H9 (cell line): ENCODE measurements at regions not wholly inside any gene's neighbourhood (a gene's known extent, or its start where the extent isn't known, plus 50 kb on each side); places are given as distances from the start of the nearest gene placed in this dataset.

Source experiments
- DNase-seq: peaks from one replicate; pipeline ENCODE4 v3.0.0-alpha.2; 2017
- H2AFZ ChIP-seq: one replicate; pipeline ENCODE4 v1.6.1; 2013; ENCODE audit warnings: mild to moderate bottlenecking, low read length, control low read depth, moderate library complexity
- H2AK5ac ChIP-seq: 2 replicates; pipeline ENCODE4 v1.6.1; 2013; ENCODE audit warnings: low read length, control low read depth, mixed read lengths; ENCODE audit not compliant: insufficient read length
- H2BK120ac ChIP-seq: one replicate; pipeline ENCODE4 v1.6.1; 2013; ENCODE audit warnings: low read depth, mild to moderate bottlenecking, low read length, control low read depth, inconsistent platforms; ENCODE audit not compliant: poor library complexity, severe bottlenecking
- H2BK12ac ChIP-seq: 2 replicates; pipeline ENCODE4 v1.6.1; 2013; ENCODE audit warnings: low read length, control low read depth, mixed read lengths, low read depth; ENCODE audit not compliant: insufficient read length
- H2BK15ac ChIP-seq: 2 replicates; pipeline ENCODE4 v1.6.1; 2013; ENCODE audit warnings: low read depth, low read length, control low read depth
- H2BK20ac ChIP-seq: one replicate; pipeline ENCODE4 v1.6.1; 2013; ENCODE audit warnings: low read depth, mild to moderate bottlenecking, low read length, control low read depth, inconsistent platforms; ENCODE audit not compliant: poor library complexity, severe bottlenecking
- H2BK5ac ChIP-seq: 2 replicates; pipeline ENCODE4 v1.6.1; 2013; ENCODE audit warnings: low read length, control low read depth, mixed read lengths; ENCODE audit not compliant: insufficient read length
- H3K14ac ChIP-seq: 2 replicates; pipeline ENCODE4 v1.6.1; 2013; ENCODE audit warnings: low read length, control low read depth; ENCODE audit not compliant: insufficient read depth
- H3K18ac ChIP-seq: 2 replicates; pipeline ENCODE4 v1.6.1; 2013; ENCODE audit warnings: low read depth, mild to moderate bottlenecking, mixed read lengths, low read length, control low read depth; ENCODE audit not compliant: insufficient read length
- H3K23ac ChIP-seq: 2 replicates; pipeline ENCODE4 v1.6.1; 2013; ENCODE audit warnings: low read length, control low read depth, mixed read lengths, low read depth; ENCODE audit not compliant: insufficient read length
- H3K23me2 ChIP-seq: 2 replicates; pipeline ENCODE4 v1.6.1; 2013; ENCODE audit warnings: low read depth, mild to moderate bottlenecking, mixed read lengths, low read length, control low read depth; ENCODE audit not compliant: insufficient read length, poor library complexity, severe bottlenecking
- H3K27ac ChIP-seq: 2 replicates; pipeline ENCODE4 v1.5.1; 2013; ENCODE audit warnings: low read length, control low read depth, mixed read lengths, low read depth; ENCODE audit not compliant: insufficient read length
- H3K27me3 ChIP-seq: 2 replicates; pipeline ENCODE4 v1.6.1; 2013; ENCODE audit warnings: low read length, control low read depth, inconsistent platforms; ENCODE audit not compliant: insufficient read depth
- H3K4ac ChIP-seq: 2 replicates; pipeline ENCODE4 v1.6.1; 2013; ENCODE audit warnings: low read depth, mild to moderate bottlenecking, control low read depth, inconsistent platforms, low read length, moderate library complexity
- H3K4me1 ChIP-seq: 2 replicates; pipeline ENCODE4 v1.6.1; 2013; ENCODE audit warnings: low read length, control low read depth, inconsistent platforms; ENCODE audit not compliant: insufficient read depth
- H3K4me2 ChIP-seq: 2 replicates; pipeline ENCODE4 v1.6.1; 2013; ENCODE audit warnings: low read length, control low read depth, mixed read lengths; ENCODE audit not compliant: insufficient read length, insufficient read depth
- H3K56ac ChIP-seq: 2 replicates; pipeline ENCODE4 v1.6.1; 2013; ENCODE audit warnings: low read depth, mild to moderate bottlenecking, mixed read lengths, low read length, control low read depth; ENCODE audit not compliant: insufficient read length
- H3K79me1 ChIP-seq: 2 replicates; pipeline ENCODE4 v1.6.1; 2013; ENCODE audit warnings: low read depth, mild to moderate bottlenecking, moderate library complexity, low read length, control low read depth, inconsistent platforms; ENCODE audit not compliant: insufficient read depth, poor library complexity, severe bottlenecking
- H3K79me2 ChIP-seq: 2 replicates; pipeline ENCODE4 v1.6.1; 2013; ENCODE audit warnings: low read length, control low read depth, inconsistent platforms; ENCODE audit not compliant: insufficient read depth
- H3K9ac ChIP-seq: 2 replicates; pipeline ENCODE4 v1.6.1; 2013; ENCODE audit warnings: low read length, control low read depth, mixed read lengths; ENCODE audit not compliant: insufficient read length; ENCODE audit errors: extremely low read depth
- H3K9me3 ChIP-seq: one replicate; pipeline ENCODE4 v1.6.1; 2013; ENCODE audit warnings: low read depth, low read length, inconsistent platforms; ENCODE audit not compliant: control insufficient read depth
- H3T11ph ChIP-seq: one replicate; pipeline ENCODE4 v1.6.1; 2013; ENCODE audit warnings: mild to moderate bottlenecking, low read length, control low read depth, inconsistent platforms
- H4K20me1 ChIP-seq: one replicate; pipeline ENCODE4 v1.6.1; 2013; ENCODE audit not compliant: control insufficient read depth, insufficient read length, insufficient read depth
- H4K5ac ChIP-seq: 2 replicates; pipeline ENCODE4 v1.6.1; 2013; ENCODE audit warnings: low read depth, mild to moderate bottlenecking, mixed read lengths, low read length, control low read depth; ENCODE audit not compliant: insufficient read length
- H4K8ac ChIP-seq: replicated peaks from 2 replicates; pipeline ENCODE4 v1.6.1; 2013; ENCODE audit warnings: low read length, control low read depth, mixed read lengths, low read depth; ENCODE audit not compliant: insufficient read length
- H4K91ac ChIP-seq: 2 replicates; pipeline ENCODE4 v1.6.1; 2013; ENCODE audit warnings: low read depth, mild to moderate bottlenecking, moderate library complexity, mixed read lengths, low read length, control low read depth; ENCODE audit not compliant: insufficient read length
- H3K27ac Mint-ChIP-seq, 3 experiments: 2 replicates in 2 of 3; 3 replicates in 1 of 3; pipeline ENCODE4 v1.8.0; 2020 to 2021; ENCODE audit warnings: mixed read lengths in 3 of 3, mild to moderate bottlenecking in 1 of 3, moderate library complexity in 1 of 3
- H3K27me3 Mint-ChIP-seq: 2 replicates; pipeline ENCODE4 v1.8.0; 2021; ENCODE audit warnings: low read depth, mild to moderate bottlenecking, moderate library complexity, mixed read lengths
- H3K36me3 Mint-ChIP-seq, 3 experiments: 2 replicates in 2 of 3; 3 replicates in 1 of 3; pipeline ENCODE4 v1.8.0; 2020 to 2021; ENCODE audit warnings: low read depth in 3 of 3, mixed read lengths in 3 of 3; ENCODE audit not compliant: insufficient read depth in 1 of 3
- H3K4me1 Mint-ChIP-seq, 2 experiments: 2 replicates each; pipeline ENCODE4 v1.8.0; 2020; ENCODE audit warnings: mixed read lengths in 2 of 2
- H3K4me3 Mint-ChIP-seq, 2 experiments: 2 replicates in 1 of 2; 3 replicates in 1 of 2; pipeline ENCODE4 v1.8.0; 2020 to 2021; ENCODE audit warnings: mild to moderate bottlenecking in 2 of 2, mixed read lengths in 2 of 2, moderate library complexity in 1 of 2
- H3K9me3 Mint-ChIP-seq, 2 experiments: 2 replicates in 1 of 2; 3 replicates in 1 of 2; pipeline ENCODE4 v1.8.0; 2020; ENCODE audit warnings: mild to moderate bottlenecking in 2 of 2, mixed read lengths in 2 of 2, moderate library complexity in 1 of 2
- CTCF ChIP-seq: fragments of 200-600 bp; sonication (generic); conservative IDR thresholded peaks from 3 replicates; pipeline ENCODE4 v1.8.0; 2021; ENCODE audit warnings: antibody characterized with exemption, mild to moderate bottlenecking
- WGBS: extraction: QIAGEN DNeasy Blood & Tissue Kit; methylation state at CpG from one replicate; pipeline ENCODE4 v1.1.7; 2013; ENCODE audit warnings: missing lambda C conversion rate, low lambda C conversion rate, mixed read lengths; ENCODE audit not compliant: insufficient read length; ENCODE audit errors: extremely low coverage; 5-methylcytosine and 5-hydroxymethylcytosine counted together

- H3K27me3 ChIP-seq, result no peaks in the 10 kb centered on the region
- no peak overlapping the region for H4K8ac ChIP-seq
- H3K4me1 ChIP-seq, result no peaks in the 10 kb centered on the region
- H3K18ac ChIP-seq, result no peak overlapping the region
- Mint-ChIP-seq H3K4me1 (peaks cover 12 to 13% of the 10 kb centered on the region in 2 experiments), H3K4me3 (no peak overlapping the region), H3K9me3 (peaks cover 19 to 26% of the 10 kb centered on the region in 2 experiments), H3K27ac (no peak overlapping the region), H3K27me3 (no peaks in the 10 kb centered on the region; the same call in 1 of the 2 replicates), H3K36me3 (peaks cover 5 to 10% (median 6%) of the 10 kb centered on the region in 3 experiments; a peak in 6 of 7 replicates)
- no peak overlapping the region for H2BK15ac ChIP-seq
- no peak overlapping the region for H3K14ac ChIP-seq
- no peak overlapping the region for H4K5ac ChIP-seq
- H2BK20ac ChIP-seq, result no peak overlapping the region
- H2BK120ac ChIP-seq, result no peak overlapping the region
- no peak overlapping the region for H2AFZ ChIP-seq
- H3K4me2 ChIP-seq, result no peak overlapping the region
- no peak overlapping the region for H3K27ac ChIP-seq
- H2AK5ac ChIP-seq, result no peak overlapping the region
- H3K79me1 ChIP-seq, result no peaks in the 10 kb centered on the region
- H4K20me1 ChIP-seq, result no peaks in the 10 kb centered on the region
- H3T11ph ChIP-seq, result no peak overlapping the region
- WGBS, result no CpG with 5 or more reads among the region's 1 CpG
- H3K4ac ChIP-seq, result no peak overlapping the region
- no peaks in the 10 kb centered on the region for H3K9me3 ChIP-seq
- no peak overlapping the region for H3K56ac ChIP-seq
- no peak for TF ChIP-seq CTCF
- DNase-seq, result no peak
- no peak overlapping the region for H2BK5ac ChIP-seq
- no peaks in the 10 kb centered on the region for H3K79me2 ChIP-seq
- H2BK12ac ChIP-seq, result no peak overlapping the region
- H3K23ac ChIP-seq, result no peak overlapping the region
- H3K9ac ChIP-seq, result no peak overlapping the region
- H3K23me2 ChIP-seq, result no peaks in the 10 kb centered on the region
- H4K91ac ChIP-seq, result no peak overlapping the region
Observed at GRCh38 chr7:54856856-54857255, 97.8 kb upstream of the SEC61G start.
